ENCODE measurements at regions not wholly inside any gene's neighbourhood (a gene's known extent, or its start where the extent isn't known, plus 50 kb on each side); places are given as distances from the start of the nearest gene placed in this dataset.

DNA sequence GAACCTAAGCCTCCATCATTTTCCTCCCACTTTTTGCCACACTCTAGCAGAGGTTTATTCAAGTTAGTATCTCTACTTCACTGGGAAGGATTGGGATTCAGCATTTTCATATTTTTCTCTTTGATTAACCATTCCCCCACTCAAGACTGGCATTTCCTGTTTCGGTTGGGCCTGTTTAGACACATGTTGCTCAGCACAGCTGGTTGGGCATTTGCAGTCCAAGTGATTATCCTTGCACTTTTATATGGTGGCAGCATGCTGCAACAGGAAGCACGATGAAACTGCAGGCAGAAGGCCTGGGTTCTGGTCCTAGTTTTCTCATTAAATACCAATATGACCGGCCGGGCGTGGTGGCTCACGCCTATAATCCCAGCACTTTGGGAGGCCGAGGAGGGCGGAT, 182.9 kb upstream of the GRIN2B start:
- TF ChIP-seq NFIC (IDR thresholded peaks at IDR 0.05): no peak
- no peak for TF ChIP-seq ZBTB7A (IDR thresholded peaks at IDR 0.05; ENCODE audit: low read depth)
- no peak for TF ChIP-seq YY1 (IDR thresholded peaks at IDR 0.05; ENCODE audit: low read depth)
- TF ChIP-seq CEBPB (IDR thresholded peaks at IDR 0.05): no peak
- TF ChIP-seq TAF1 (IDR thresholded peaks at IDR 0.05; ENCODE audit: low read depth): no peak

DNA sequence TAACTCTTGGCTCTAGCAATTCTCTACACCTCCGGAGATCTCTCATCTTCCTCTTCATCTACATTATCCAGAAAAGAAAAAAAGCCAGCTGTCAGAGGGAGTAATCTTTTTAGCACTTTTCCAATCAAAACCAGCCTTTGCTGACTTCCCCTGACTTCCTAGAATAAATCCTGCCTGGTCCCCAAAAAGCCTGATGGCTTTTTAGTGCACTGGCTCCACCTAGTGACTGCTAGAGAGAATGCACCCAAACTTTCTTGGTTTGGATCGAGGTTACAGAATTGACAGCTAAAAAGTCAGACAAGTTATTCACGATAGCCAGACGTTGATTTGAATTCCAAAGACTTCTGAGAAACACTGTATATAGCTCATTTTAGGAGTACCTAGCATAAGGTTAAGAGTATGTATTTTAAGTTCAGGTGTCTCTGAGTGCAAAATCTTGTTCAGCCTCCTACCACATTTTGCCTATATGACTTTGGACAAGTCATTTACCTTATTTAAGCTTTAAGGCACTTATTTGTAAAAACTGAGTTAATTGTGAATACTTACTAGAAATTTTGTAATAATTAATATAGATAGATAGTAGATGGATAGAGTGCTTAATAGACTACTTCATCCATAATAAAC, 185.7 kb upstream of the GRIN2B start:
- TF ChIP-seq NFIC (IDR thresholded peaks at IDR 0.05): no peak
- TF ChIP-seq RAD21 (IDR thresholded peaks at IDR 0.05; ENCODE audit: low read depth): peak; percentile 99

DNA sequence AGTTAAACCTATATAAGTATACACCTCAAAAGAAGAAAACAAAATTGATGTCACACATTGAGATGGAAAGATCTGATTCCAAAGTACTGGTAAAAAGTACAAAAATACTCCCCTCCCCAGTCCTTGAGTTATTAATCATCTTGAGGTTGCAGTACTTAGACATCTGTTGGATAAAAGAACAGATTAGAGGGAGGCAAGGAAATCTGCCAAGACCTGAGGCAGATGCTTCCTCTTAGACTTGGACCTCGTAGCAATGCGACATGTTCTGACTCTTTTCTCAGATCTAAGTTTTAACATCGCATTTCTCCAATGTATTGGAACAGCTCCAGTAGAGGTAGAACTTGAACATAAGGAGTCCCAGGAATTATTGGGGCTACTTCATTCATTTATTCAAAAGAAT, 187.9 kb upstream of the GRIN2B start:
- TF ChIP-seq TAF1 (IDR thresholded peaks at IDR 0.05; ENCODE audit: low read depth): no peak
- TF ChIP-seq, protein P1, sequence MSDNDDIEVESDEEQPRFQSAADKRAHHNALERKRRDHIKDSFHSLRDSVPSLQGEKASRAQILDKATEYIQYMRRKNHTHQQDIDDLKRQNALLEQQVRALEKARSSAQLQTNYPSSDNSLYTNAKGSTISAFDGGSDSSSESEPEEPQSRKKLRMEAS (IDR thresholded peaks at IDR 0.05): no peak
- no peak for TF ChIP-seq ZBTB7A (IDR thresholded peaks at IDR 0.05; ENCODE audit: low read depth)

DNA sequence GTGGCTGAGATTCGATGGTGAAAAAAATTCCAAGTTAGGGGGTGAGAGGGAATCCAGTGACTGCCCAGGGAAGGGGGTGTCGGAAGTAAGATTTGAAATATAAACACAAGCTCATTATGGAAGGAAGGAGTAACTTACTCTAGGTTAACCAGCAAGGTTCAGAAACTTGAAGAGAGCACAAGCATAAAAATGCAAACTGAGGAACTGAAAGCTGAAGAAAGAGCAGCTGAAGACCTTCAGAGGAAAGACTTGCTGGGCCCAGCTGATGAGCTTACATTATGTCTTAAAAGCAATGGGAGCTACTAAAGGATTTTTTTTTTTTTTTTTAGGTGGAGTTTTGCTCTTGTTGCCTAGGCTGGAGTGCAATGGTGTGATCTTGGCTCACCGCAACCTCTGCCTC, 189.7 kb upstream of the GRIN2B start:
- no peak for TF ChIP-seq ZBTB7A (IDR thresholded peaks at IDR 0.05; ENCODE audit: low read depth)
- no peak for TF ChIP-seq RAD21 (IDR thresholded peaks at IDR 0.05; ENCODE audit: low read depth)
- TF ChIP-seq EGR1 (IDR thresholded peaks at IDR 0.05): no peak
- no peak for TF ChIP-seq TCF12 (IDR thresholded peaks at IDR 0.05; ENCODE audit: low read depth)
- TF ChIP-seq, protein P2, sequence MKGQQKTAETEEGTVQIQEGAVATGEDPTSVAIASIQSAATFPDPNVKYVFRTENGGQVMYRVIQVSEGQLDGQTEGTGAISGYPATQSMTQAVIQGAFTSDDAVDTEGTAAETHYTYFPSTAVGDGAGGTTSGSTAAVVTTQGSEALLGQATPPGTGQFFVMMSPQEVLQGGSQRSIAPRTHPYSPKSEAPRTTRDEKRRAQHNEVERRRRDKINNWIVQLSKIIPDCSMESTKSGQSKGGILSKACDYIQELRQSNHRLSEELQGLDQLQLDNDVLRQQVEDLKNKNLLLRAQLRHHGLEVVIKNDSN (IDR thresholded peaks at IDR 0.05): no peak
- TF ChIP-seq CREB1 (IDR thresholded peaks at IDR 0.05; ENCODE audit: low read depth): no peak
- TF ChIP-seq, protein P3, sequence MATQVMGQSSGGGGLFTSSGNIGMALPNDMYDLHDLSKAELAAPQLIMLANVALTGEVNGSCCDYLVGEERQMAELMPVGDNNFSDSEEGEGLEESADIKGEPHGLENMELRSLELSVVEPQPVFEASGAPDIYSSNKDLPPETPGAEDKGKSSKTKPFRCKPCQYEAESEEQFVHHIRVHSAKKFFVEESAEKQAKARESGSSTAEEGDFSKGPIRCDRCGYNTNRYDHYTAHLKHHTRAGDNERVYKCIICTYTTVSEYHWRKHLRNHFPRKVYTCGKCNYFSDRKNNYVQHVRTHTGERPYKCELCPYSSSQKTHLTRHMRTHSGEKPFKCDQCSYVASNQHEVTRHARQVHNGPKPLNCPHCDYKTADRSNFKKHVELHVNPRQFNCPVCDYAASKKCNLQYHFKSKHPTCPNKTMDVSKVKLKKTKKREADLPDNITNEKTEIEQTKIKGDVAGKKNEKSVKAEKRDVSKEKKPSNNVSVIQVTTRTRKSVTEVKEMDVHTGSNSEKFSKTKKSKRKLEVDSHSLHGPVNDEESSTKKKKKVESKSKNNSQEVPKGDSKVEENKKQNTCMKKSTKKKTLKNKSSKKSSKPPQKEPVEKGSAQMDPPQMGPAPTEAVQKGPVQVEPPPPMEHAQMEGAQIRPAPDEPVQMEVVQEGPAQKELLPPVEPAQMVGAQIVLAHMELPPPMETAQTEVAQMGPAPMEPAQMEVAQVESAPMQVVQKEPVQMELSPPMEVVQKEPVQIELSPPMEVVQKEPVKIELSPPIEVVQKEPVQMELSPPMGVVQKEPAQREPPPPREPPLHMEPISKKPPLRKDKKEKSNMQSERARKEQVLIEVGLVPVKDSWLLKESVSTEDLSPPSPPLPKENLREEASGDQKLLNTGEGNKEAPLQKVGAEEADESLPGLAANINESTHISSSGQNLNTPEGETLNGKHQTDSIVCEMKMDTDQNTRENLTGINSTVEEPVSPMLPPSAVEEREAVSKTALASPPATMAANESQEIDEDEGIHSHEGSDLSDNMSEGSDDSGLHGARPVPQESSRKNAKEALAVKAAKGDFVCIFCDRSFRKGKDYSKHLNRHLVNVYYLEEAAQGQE (IDR thresholded peaks at IDR 0.05; ENCODE audit: low read depth): no peak
- TF ChIP-seq, protein P1 (IDR thresholded peaks at IDR 0.05): no peak
- TF ChIP-seq FOXM1 (IDR thresholded peaks at IDR 0.05; ENCODE audit: borderline replicate concordance, low read depth): no peak
- TF ChIP-seq EP300 (IDR thresholded peaks at IDR 0.05; ENCODE audit: borderline replicate concordance): no peak
- no peak for TF ChIP-seq TEAD4 (IDR thresholded peaks at IDR 0.05)
- TF ChIP-seq TAF1 (IDR thresholded peaks at IDR 0.05; ENCODE audit: low read depth): no peak
- no peak for TF ChIP-seq NFIC (IDR thresholded peaks at IDR 0.05)
- TF ChIP-seq CEBPB (IDR thresholded peaks at IDR 0.05): no peak
- no peak for TF ChIP-seq YY1 (IDR thresholded peaks at IDR 0.05; ENCODE audit: low read depth)

DNA sequence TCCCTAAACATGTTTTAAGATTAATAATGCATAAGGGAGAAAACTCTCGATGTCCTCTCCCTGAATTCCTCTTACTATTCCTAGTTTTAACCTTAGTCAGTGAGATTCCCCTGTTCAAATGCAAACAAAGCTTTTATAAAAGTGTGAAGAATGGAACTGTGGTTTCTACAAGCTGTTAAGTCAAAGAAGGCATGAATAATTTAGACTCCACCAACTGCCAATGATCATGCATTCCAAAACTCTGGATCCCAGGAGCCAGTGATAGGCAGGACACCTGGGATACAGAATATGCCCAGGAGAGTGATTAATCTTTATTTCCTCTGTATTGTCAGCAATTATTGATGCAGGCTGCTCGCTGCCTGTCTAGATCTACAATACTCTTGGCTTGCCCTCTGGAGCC, 190.3 kb upstream of the ATF7IP start:
- TF ChIP-seq ZBTB7A (IDR thresholded peaks at IDR 0.05; ENCODE audit: low read depth) (no peak), EGR1 (IDR thresholded peaks at IDR 0.05) (no peak), EP300 (IDR thresholded peaks at IDR 0.05; ENCODE audit: borderline replicate concordance) (no peak), TCF12 (IDR thresholded peaks at IDR 0.05; ENCODE audit: low read depth) (no peak), CREB1 (IDR thresholded peaks at IDR 0.05; ENCODE audit: low read depth) (no peak), TEAD4 (IDR thresholded peaks at IDR 0.05) (no peak), TAF1 (IDR thresholded peaks at IDR 0.05; ENCODE audit: low read depth) (no peak), NFIC (IDR thresholded peaks at IDR 0.05) (no peak), RAD21 (IDR thresholded peaks at IDR 0.05; ENCODE audit: low read depth) (no peak), YY1 (IDR thresholded peaks at IDR 0.05; ENCODE audit: low read depth) (no peak)
- TF ChIP-seq, protein P3 (IDR thresholded peaks at IDR 0.05; ENCODE audit: low read depth): no peak
- TF ChIP-seq, protein P2 (IDR thresholded peaks at IDR 0.05): no peak
- TF ChIP-seq, protein P1 (IDR thresholded peaks at IDR 0.05): no peak

DNA sequence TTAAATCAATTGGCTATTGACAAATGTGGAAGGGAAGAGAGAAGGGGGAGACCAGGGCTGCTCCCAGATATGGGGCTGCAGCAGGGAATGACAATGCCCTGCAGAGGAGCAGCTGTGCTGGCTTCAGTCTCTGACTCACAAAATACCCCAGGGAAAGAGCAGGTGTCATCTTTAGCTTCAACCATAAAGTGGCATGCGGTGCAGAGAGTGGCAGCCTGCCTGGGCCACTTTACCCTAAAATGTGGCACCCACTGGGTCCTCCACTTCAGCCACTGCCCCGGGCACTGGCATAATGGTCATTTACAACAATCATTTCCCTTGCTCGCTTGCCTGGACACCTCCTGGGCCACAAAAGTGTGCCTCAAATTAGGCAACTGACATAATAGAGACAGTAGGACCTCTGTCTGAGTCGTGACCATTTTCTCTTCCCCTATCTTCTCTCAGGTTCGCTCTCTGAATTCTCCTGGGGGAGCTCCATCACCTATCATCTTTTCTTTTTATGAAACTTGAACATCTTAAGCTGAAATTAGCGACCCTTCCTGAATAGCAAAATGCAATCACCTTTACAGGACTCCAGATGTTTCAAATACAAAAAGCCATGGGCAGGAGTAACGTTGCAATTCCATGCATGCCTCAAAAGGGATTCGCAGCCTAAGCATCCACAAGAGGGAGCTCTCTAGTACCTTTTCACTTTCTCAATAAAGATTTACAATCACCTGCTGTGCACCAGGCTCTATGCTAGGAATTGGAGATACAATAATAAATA, 179.9 kb upstream of the ATF7IP start:
- no peak for TF ChIP-seq FOXM1 (IDR thresholded peaks at IDR 0.05; ENCODE audit: borderline replicate concordance, low read depth)
- peak; percentile 54; the same call in 1 of the 2 replicates for TF ChIP-seq TEAD4 (IDR thresholded peaks at IDR 0.05)
- no peak for TF ChIP-seq ZBTB7A (IDR thresholded peaks at IDR 0.05; ENCODE audit: low read depth)
- peak; percentile 90 for TF ChIP-seq RAD21 (IDR thresholded peaks at IDR 0.05; ENCODE audit: low read depth)
- no peak for TF ChIP-seq EGR1 (IDR thresholded peaks at IDR 0.05)

Data from Ishikawa (cell line).